ENCODE measurements at regions not wholly inside any gene's neighbourhood (a gene's known extent, or its start where the extent isn't known, plus 50 kb on each side); places are given as distances from the start of the nearest gene placed in this dataset.

GRCh38 chr20:41668057-41668749 is 50.0 kb upstream of the CHD6 start:
- H4K20me1 ChIP-seq (ENCODE audit: insufficient read depth, low read length) = no peaks in the 10 kb centered on the region
- H3K79me2 ChIP-seq (ENCODE audit: insufficient read depth, low read length) = no peaks in the 10 kb centered on the region
- intact Hi-C loops (cut with micrococcal nuclease; ENCODE audit: unreplicated experiment) = no loop called here
- ChIA-PET CTCF (ENCODE audit: low intra/inter-chr PET ratio, low total read pairs) (no interaction called here), POLR2A (no interaction called here)
- H3K9ac ChIP-seq (ENCODE audit: insufficient read depth, low read depth, low read length) = no peak overlapping the region
- no peak for DNase-seq (ENCODE audit: low spot score)
- ATAC-seq = no peak
- no peaks in the 10 kb centered on the region for H3K9me3 ChIP-seq (ENCODE audit: low read length)
- H3K27ac ChIP-seq (ENCODE audit: extremely low read length, insufficient read depth, low read length) = no peak overlapping the region
- no peak overlapping the region for H2AFZ ChIP-seq (ENCODE audit: low read length)
- H3K4me3 ChIP-seq (replicated peaks in 1 of 3; ENCODE audit: insufficient read depth in 1 of 3, low read depth in 2 of 3, low read length in 3 of 3) = no peak overlapping the region
- in situ Hi-C loops (cut with HindIII; ENCODE audit: extremely low pct_ligation_motif_present, low pct_unique_long_range_greater_than_20kb) = no loop called here
- TF ChIP-seq RBAK (CRISPR knock-in tag; IDR thresholded peaks at IDR 0.05) = peak; percentile 81; the same call in 1 of the 2 replicates
- no peak for TF ChIP-seq ZNF547 (CRISPR knock-in tag; IDR thresholded peaks at IDR 0.05)
- peak; percentile 10; the same call in 1 of the 2 replicates for TF ChIP-seq NFYC (CRISPR knock-in tag; IDR thresholded peaks at IDR 0.05)
- no peak for TF ChIP-seq KLF16 (CRISPR knock-in tag; IDR thresholded peaks at IDR 0.05)
- no peaks in the 10 kb centered on the region for H3K36me3 ChIP-seq (replicated peaks in 1 of 2; ENCODE audit: control insufficient read depth in 1 of 2, insufficient read depth in 2 of 2, low read length in 2 of 2)
- FAIRE-seq = no peak
- H3K4me2 ChIP-seq (ENCODE audit: low read depth, low read length) = no peak overlapping the region
- peaks cover 12 to 30% of the 10 kb centered on the region in 2 experiments; a peak in 3 of 5 replicates for H3K27me3 ChIP-seq (ENCODE audit: control insufficient read depth in 1 of 2, insufficient read depth in 2 of 2, low read length in 2 of 2)
- 34% methylated on average over 1 of the region's 1 CpG for WGBS (ENCODE audit: low lambda C conversion rate)
- no TSS peak for BruUV-seq (replicated peaks)
- H3K4me1 ChIP-seq (ENCODE audit: insufficient read depth, low read length) = no peaks in the 10 kb centered on the region

Small RNA genes lying in the stretch of these regions (small RNA-seq; reads per million reads assigned to genes)
- gene RF00568 (ENCODE audit: insufficient read depth in 2 of 3, insufficient read length in 3 of 3, low read depth in 2 of 3, low replicate concordance in 1 of 3) (0 reads per million in 3 experiments), gene RNU6-1018P (ENCODE audit: insufficient read depth in 2 of 3, insufficient read length in 3 of 3, low read depth in 2 of 3, low replicate concordance in 1 of 3) (0 reads per million in 3 experiments)
